GM12878 (cell line): ENCODE measurements at regions not wholly inside any gene's neighbourhood (a gene's known extent, or its start where the extent isn't known, plus 50 kb on each side); places are given as distances from the start of the nearest gene placed in this dataset.

Experiments used
- ATAC-seq: fragments of 200-7000 bp; cut with Tn5 transposase; 3 replicates; pipeline ENCODE4 v1.9.1; 2020; ENCODE audit warnings: mild to moderate bottlenecking, moderate library complexity
- BruUV-seq: library from RNA; stranded (reverse); fragments of 400-500 nt; replicated peaks from 2 replicates; lab custom pipeline; 2021; lab: Mats Ljungman, UMichigan
- CTCF ChIA-PET: fragments of 300-600 bp; sonication (Branson Sonifier 250); formaldehyde crosslinking; extraction: SDS; loops from one replicate; lab custom pipeline; 2021; ENCODE audit warnings: inconsistent platforms; lab: Yijun Ruan, JAX
- POLR2A ChIA-PET: fragments of 350-600 bp; formaldehyde crosslinking; extraction: SDS; loops from one replicate; lab custom pipeline; 2021; ENCODE audit warnings: inconsistent platforms; lab: Charles Lee
- RAD21 ChIA-PET: fragments of 300-600 bp; sonication (Branson Sonifier 250); formaldehyde crosslinking; loops from one replicate; lab custom pipeline; 2023; ENCODE audit warnings: antibody characterized with exemption; ENCODE audit not compliant: unreplicated experiment; lab: Charles Lee
- SMC1A ChIA-PET: fragments of 300-600 bp; sonication (Branson Sonifier 250); formaldehyde crosslinking; loops from one replicate; lab custom pipeline; 2023; ENCODE audit not compliant: unreplicated experiment, uncharacterized antibody; lab: Charles Lee
- DNase-seq: peaks from one replicate; pipeline ENCODE4 v3.0.0-alpha.2; 2011; ENCODE audit warnings: low read depth, low spot score
- FAIRE-seq: peaks from 3 replicates; lab custom pipeline; 2011; peaks lifted over from hg19 to GRCh38; lab: Jason Lieb, UNC
- H2AFZ ChIP-seq: 2 replicates; pipeline ENCODE4 v1.6.0; 2011; ENCODE audit warnings: low read depth, low read length, control low read depth; ENCODE audit not compliant: control insufficient read depth
- H3K27ac ChIP-seq: 2 replicates; pipeline ENCODE4 v1.5.1; 2011; ENCODE audit warnings: control low read depth; ENCODE audit not compliant: control insufficient read depth, insufficient read depth
- H3K27me3 ChIP-seq, 2 experiments: replicated peaks in 1 of 2; 2 replicates each; pipeline versions ENCODE4 v1.6.0 to v1.6.1; 2011; ENCODE audit warnings: low read length in 1 of 2; ENCODE audit not compliant: control insufficient read depth in 2 of 2, insufficient read depth in 2 of 2
- H3K36me3 ChIP-seq, 2 experiments: 2 replicates each; pipeline ENCODE4 v1.5.1; 2011; ENCODE audit warnings: low read length in 1 of 2; ENCODE audit not compliant: control insufficient read depth in 2 of 2, insufficient read depth in 2 of 2
- H3K4me1 ChIP-seq: 2 replicates; pipeline ENCODE4 v1.6.1; 2011; ENCODE audit warnings: mild to moderate bottlenecking, low read length, moderate library complexity, mixed read lengths; ENCODE audit not compliant: control insufficient read depth, insufficient read depth
- H3K4me2 ChIP-seq: 2 replicates; pipeline ENCODE4 v1.6.0; 2011; ENCODE audit warnings: control low read depth; ENCODE audit not compliant: control insufficient read depth, insufficient read depth
- H3K4me3 ChIP-seq: fragments of 200-600 bp; sonication (generic); 2 replicates; pipeline ENCODE4 v1.5.1; 2016
- H3K79me2 ChIP-seq: 2 replicates; pipeline ENCODE4 v1.6.0; 2011; ENCODE audit warnings: low read length; ENCODE audit not compliant: control insufficient read depth, insufficient read depth
- H3K9ac ChIP-seq: 2 replicates; pipeline ENCODE4 v1.8.0; 2011; ENCODE audit warnings: low read length, control low read depth, mixed read lengths; ENCODE audit not compliant: control insufficient read depth, insufficient read depth
- H3K9me3 ChIP-seq: replicated peaks from 3 replicates; pipeline ENCODE4 v1.5.1; 2011; ENCODE audit warnings: mild to moderate bottlenecking, low read length; ENCODE audit not compliant: control insufficient read depth, insufficient read depth
- H4K20me1 ChIP-seq: 2 replicates; pipeline ENCODE4 v1.6.0; 2011; ENCODE audit not compliant: control insufficient read depth, insufficient read depth
- FOS ChIP-seq: IDR thresholded peaks from 3 replicates; pipeline ENCODE4 v1.6.1; 2011; ENCODE audit warnings: borderline replicate concordance; ENCODE audit not compliant: insufficient read length; ENCODE audit errors: extremely low read depth
- FOXM1 ChIP-seq: IDR thresholded peaks from 2 replicates; pipeline ENCODE4 v1.6.1; 2012; ENCODE audit warnings: low read depth, mild to moderate bottlenecking, inconsistent platforms, low read length, moderate library complexity
- HDAC2 ChIP-seq: fragments of 200-600 bp; sonication (generic); IDR thresholded peaks from 2 replicates; pipeline ENCODE4 v1.6.1; 2017
- LARP7 ChIP-seq: fragments of 450-650 bp; IDR thresholded peaks from 2 replicates; pipeline ENCODE4 v1.6.1; 2017; ENCODE audit warnings: mild to moderate bottlenecking
- MYB ChIP-seq: fragments of 150-350 bp; IDR thresholded peaks from 2 replicates; pipeline ENCODE4 v1.6.1; 2014; ENCODE audit warnings: mild to moderate bottlenecking, low read depth, low read length, borderline replicate concordance
- POLR2A ChIP-seq: IDR thresholded peaks from 2 replicates; pipeline ENCODE4 v1.6.1; 2011; ENCODE audit warnings: low read depth, mild to moderate bottlenecking, low read length
- RCOR1 ChIP-seq: conservative IDR thresholded peaks from 2 replicates; pipeline ENCODE4 v1.6.1; 2012; ENCODE audit warnings: low read depth, low read length, improper control_type of control experiment
- RUNX3 ChIP-seq: IDR thresholded peaks from 2 replicates; pipeline ENCODE4 v1.6.1; 2012; ENCODE audit warnings: low read length, inconsistent platforms
- STAT1 ChIP-seq: fragments of 450-650 bp; conservative IDR thresholded peaks from 2 replicates; pipeline ENCODE4 v1.6.1; 2014; ENCODE audit warnings: antibody characterized with exemption, mild to moderate bottlenecking
- SUZ12 ChIP-seq: fragments of 200-600 bp; sonication (generic); IDR thresholded peaks from one replicate; pipeline ENCODE4 v1.6.1; 2018; ENCODE audit warnings: antibody characterized with exemption, mild to moderate bottlenecking; ENCODE audit not compliant: unreplicated experiment
- TBL1XR1 ChIP-seq: IDR thresholded peaks from 2 replicates; pipeline ENCODE4 v1.6.1; 2012; ENCODE audit warnings: low read depth, low read length, improper control_type of control experiment
- TCF3 ChIP-seq: IDR thresholded peaks from 2 replicates; pipeline ENCODE4 v1.6.1; 2012; ENCODE audit warnings: low read depth, mild to moderate bottlenecking, low read length, borderline replicate concordance; ENCODE audit not compliant: insufficient read depth
- ZSCAN29 ChIP-seq: fragments of 450-650 bp; IDR thresholded peaks from 2 replicates; pipeline ENCODE4 v1.6.1; 2017; ENCODE audit warnings: mild to moderate bottlenecking, moderate library complexity
- WGBS: methylation state at CpG from one replicate; pipeline ENCODE4 v1.1.6; 2016; ENCODE audit warnings: low lambda C conversion rate; ENCODE audit not compliant: insufficient replicate concordance, insufficient coverage; ENCODE audit errors: missing lambda C conversion rate; 5-methylcytosine and 5-hydroxymethylcytosine counted together
- in situ Hi-C: fragments of 300-500 bp; cut with MboI; formaldehyde crosslinking; loops from 9 replicates; pipeline ENCODE4 v1.14.3; 2018; ENCODE audit warnings: mixed read lengths
- intact Hi-C: fragments of 100-400 bp; cut with micrococcal nuclease; formaldehyde crosslinking; loops from one replicate; pipeline ENCODE4 v1.14.2; 2022; ENCODE audit not compliant: unreplicated experiment
- TF ChIP-seq, protein P1 (sequence below): IDR thresholded peaks from 2 replicates; pipeline ENCODE4 v1.6.1; 2012; ENCODE audit warnings: improper control_type of control experiment, low read depth, low read length; ENCODE audit not compliant: insufficient replicate concordance
- TF ChIP-seq, protein P2 (sequence below): fragments of 450-650 bp; IDR thresholded peaks from 2 replicates; pipeline ENCODE4 v1.6.1; 2016; ENCODE audit warnings: mild to moderate bottlenecking
- TF ChIP-seq, protein P3 (sequence below): fragments of 450-650 bp; IDR thresholded peaks from 2 replicates; pipeline ENCODE4 v1.6.1; 2017; ENCODE audit warnings: borderline replicate concordance
- TF ChIP-seq, protein P4 (sequence below): IDR thresholded peaks from 2 replicates; pipeline ENCODE4 v1.6.1; 2011; ENCODE audit warnings: low read depth, low read length, improper control_type of control experiment, borderline replicate concordance

DNA sequence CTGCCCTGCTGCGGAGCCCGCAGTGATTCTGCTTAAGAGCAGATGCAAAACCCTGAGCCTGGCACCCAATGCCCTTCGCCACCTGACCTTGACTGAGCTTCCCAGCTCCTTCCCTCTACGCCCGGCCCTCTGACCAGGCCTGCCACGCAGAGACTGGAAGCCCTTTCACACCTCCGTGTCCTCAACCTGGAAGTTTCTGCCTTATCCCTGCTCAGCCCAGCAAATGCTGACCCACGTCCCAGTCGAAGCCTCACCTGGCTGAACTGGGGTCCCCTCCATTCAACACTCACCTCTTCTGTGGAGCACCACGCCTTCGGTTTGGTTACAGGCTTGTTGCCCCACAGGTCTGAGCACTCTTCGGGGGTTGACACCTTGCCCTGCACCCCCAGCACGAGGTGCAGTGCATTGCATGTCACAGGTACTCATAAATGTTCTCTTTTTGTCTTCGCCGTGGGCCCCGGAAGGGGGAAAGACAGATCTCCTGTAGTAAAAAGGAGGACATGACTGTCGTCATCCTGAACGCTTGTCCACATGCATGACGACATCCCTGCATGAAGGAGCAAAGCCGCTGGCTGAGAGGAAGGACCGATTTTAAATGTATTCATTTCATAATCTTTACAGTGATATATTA is 153.6 kb upstream of the TNRC6C start:
- ATAC-seq = no peak
- H3K4me2 ChIP-seq = no peak overlapping the region
- FAIRE-seq = no peak
- no peak overlapping the region for H2AFZ ChIP-seq
- intact Hi-C loops = no loop called here
- no peak overlapping the region for H3K27ac ChIP-seq
- in situ Hi-C loops = no loop called here
- ChIA-PET POLR2A (interaction anchor here (0.7 kb wide), 1 partner anchor 107 kb away, joined by 4 read pairs; no protein-coding TSS in a partner anchor), CTCF (no interaction called here), RAD21 (interaction anchor here (0.7 kb wide), 1 partner anchor 30 kb away, joined by 3 read pairs; no protein-coding TSS in a partner anchor), SMC1A (interaction anchor here (1.2 kb wide), 1 partner anchor 210 kb away, joined by 3 read pairs; no protein-coding TSS in a partner anchor)
- H4K20me1 ChIP-seq = no peaks in the 10 kb centered on the region
- DNase-seq = no peak
- 17% methylated on average over 21 of the region's 21 CpGs for WGBS
- no TSS peak for BruUV-seq
- no peaks in the 10 kb centered on the region for H3K4me1 ChIP-seq
- no peak overlapping the region for H3K9ac ChIP-seq
- no peak overlapping the region for H3K4me3 ChIP-seq
- H3K9me3 ChIP-seq = no peaks in the 10 kb centered on the region; the same call in 2 of the 3 replicates
- H3K79me2 ChIP-seq = no peaks in the 10 kb centered on the region
- no peaks in the 10 kb centered on the region for H3K36me3 ChIP-seq
- H3K27me3 ChIP-seq = peaks cover 2 to 7% of the 10 kb centered on the region in 2 experiments; a peak in 2 of 4 replicates
- no peak for TF ChIP-seq STAT1
- TF ChIP-seq HDAC2 = no peak
- TF ChIP-seq, protein P1, sequence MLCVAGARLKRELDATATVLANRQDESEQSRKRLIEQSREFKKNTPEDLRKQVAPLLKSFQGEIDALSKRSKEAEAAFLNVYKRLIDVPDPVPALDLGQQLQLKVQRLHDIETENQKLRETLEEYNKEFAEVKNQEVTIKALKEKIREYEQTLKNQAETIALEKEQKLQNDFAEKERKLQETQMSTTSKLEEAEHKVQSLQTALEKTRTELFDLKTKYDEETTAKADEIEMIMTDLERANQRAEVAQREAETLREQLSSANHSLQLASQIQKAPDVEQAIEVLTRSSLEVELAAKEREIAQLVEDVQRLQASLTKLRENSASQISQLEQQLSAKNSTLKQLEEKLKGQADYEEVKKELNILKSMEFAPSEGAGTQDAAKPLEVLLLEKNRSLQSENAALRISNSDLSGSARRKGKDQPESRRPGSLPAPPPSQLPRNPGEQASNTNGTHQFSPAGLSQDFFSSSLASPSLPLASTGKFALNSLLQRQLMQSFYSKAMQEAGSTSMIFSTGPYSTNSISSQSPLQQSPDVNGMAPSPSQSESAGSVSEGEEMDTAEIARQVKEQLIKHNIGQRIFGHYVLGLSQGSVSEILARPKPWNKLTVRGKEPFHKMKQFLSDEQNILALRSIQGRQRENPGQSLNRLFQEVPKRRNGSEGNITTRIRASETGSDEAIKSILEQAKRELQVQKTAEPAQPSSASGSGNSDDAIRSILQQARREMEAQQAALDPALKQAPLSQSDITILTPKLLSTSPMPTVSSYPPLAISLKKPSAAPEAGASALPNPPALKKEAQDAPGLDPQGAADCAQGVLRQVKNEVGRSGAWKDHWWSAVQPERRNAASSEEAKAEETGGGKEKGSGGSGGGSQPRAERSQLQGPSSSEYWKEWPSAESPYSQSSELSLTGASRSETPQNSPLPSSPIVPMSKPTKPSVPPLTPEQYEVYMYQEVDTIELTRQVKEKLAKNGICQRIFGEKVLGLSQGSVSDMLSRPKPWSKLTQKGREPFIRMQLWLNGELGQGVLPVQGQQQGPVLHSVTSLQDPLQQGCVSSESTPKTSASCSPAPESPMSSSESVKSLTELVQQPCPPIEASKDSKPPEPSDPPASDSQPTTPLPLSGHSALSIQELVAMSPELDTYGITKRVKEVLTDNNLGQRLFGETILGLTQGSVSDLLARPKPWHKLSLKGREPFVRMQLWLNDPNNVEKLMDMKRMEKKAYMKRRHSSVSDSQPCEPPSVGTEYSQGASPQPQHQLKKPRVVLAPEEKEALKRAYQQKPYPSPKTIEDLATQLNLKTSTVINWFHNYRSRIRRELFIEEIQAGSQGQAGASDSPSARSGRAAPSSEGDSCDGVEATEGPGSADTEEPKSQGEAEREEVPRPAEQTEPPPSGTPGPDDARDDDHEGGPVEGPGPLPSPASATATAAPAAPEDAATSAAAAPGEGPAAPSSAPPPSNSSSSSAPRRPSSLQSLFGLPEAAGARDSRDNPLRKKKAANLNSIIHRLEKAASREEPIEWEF = no peak
- no peak for TF ChIP-seq TCF3
- TF ChIP-seq FOS = no peak
- no peak for TF ChIP-seq RUNX3
- TF ChIP-seq, protein P2, sequence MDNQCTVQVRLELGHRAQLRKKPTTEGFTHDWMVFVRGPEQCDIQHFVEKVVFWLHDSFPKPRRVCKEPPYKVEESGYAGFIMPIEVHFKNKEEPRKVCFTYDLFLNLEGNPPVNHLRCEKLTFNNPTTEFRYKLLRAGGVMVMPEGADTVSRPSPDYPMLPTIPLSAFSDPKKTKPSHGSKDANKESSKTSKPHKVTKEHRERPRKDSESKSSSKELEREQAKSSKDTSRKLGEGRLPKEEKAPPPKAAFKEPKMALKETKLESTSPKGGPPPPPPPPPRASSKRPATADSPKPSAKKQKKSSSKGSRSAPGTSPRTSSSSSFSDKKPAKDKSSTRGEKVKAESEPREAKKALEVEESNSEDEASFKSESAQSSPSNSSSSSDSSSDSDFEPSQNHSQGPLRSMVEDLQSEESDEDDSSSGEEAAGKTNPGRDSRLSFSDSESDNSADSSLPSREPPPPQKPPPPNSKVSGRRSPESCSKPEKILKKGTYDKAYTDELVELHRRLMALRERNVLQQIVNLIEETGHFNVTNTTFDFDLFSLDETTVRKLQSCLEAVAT = no peak
- no peak for TF ChIP-seq TBL1XR1
- TF ChIP-seq, protein P3, sequence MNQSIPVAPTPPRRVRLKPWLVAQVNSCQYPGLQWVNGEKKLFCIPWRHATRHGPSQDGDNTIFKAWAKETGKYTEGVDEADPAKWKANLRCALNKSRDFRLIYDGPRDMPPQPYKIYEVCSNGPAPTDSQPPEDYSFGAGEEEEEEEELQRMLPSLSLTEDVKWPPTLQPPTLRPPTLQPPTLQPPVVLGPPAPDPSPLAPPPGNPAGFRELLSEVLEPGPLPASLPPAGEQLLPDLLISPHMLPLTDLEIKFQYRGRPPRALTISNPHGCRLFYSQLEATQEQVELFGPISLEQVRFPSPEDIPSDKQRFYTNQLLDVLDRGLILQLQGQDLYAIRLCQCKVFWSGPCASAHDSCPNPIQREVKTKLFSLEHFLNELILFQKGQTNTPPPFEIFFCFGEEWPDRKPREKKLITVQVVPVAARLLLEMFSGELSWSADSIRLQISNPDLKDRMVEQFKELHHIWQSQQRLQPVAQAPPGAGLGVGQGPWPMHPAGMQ = no peak
- TF ChIP-seq SUZ12 = no peak
- no peak for TF ChIP-seq RCOR1
- no peak for TF ChIP-seq ZSCAN29
- TF ChIP-seq LARP7 = no peak
- TF ChIP-seq MYB = no peak
- TF ChIP-seq POLR2A = no peak
- no peak for TF ChIP-seq FOXM1
- TF ChIP-seq, protein P4, sequence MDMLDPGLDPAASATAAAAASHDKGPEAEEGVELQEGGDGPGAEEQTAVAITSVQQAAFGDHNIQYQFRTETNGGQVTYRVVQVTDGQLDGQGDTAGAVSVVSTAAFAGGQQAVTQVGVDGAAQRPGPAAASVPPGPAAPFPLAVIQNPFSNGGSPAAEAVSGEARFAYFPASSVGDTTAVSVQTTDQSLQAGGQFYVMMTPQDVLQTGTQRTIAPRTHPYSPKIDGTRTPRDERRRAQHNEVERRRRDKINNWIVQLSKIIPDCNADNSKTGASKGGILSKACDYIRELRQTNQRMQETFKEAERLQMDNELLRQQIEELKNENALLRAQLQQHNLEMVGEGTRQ = no peak
